HCT116 (cell line): ENCODE measurements at regions not wholly inside any gene's neighbourhood (a gene's known extent, or its start where the extent isn't known, plus 50 kb on each side); places are given as distances from the start of the nearest gene placed in this dataset.

Experiments used
- ATAC-seq: fragments of 200-7000 bp; cut with Tn5 transposase; 2 replicates; pipeline ENCODE4 v1.9.1; 2020; ENCODE audit warnings: mild to moderate bottlenecking, moderate library complexity
- BruUV-seq: library from RNA; stranded (reverse); fragments of 400-500 nt; replicated peaks from 2 replicates; lab custom pipeline; 2021; lab: Mats Ljungman, UMichigan
- CTCF ChIA-PET: fragments of 300-600 bp; sonication (Branson Sonifier 250); formaldehyde crosslinking; loops from one replicate; lab custom pipeline; 2021; ENCODE audit warnings: antibody characterized with exemption; lab: Charles Lee
- POLR2A ChIA-PET: fragments of 300-600, 350-600 bp; sonication (Branson Sonifier 250); formaldehyde crosslinking; loops from one replicate; lab custom pipeline; 2021; ENCODE audit warnings: antibody characterized with exemption; lab: Charles Lee
- RAD21 ChIA-PET, 2 experiments: fragments of 300-600 bp; sonication (Branson Sonifier 250); formaldehyde crosslinking; loops; one replicate each; lab custom pipeline; 2023; ENCODE audit warnings: low total read pairs in 2 of 2; ENCODE audit not compliant: uncharacterized antibody in 2 of 2, unreplicated experiment in 2 of 2, low non-redundant PET in 1 of 2; lab: Charles Lee
- DNase-seq: peaks from one replicate; pipeline ENCODE4 v3.0.0-alpha.2; 2010; ENCODE audit warnings: low read depth, low spot score
- H2AFZ ChIP-seq: fragments of 200-600 bp; shearing (Covaris generic), sonication (generic); 2 replicates; pipeline ENCODE4 v1.6.1; 2017; ENCODE audit warnings: low read depth, mixed run types, mixed read lengths, antibody characterized with exemption, low read length; ENCODE audit not compliant: poor library complexity, severe bottlenecking
- H3K27ac ChIP-seq: 2 replicates; pipeline ENCODE4 v1.5.1; 2012; ENCODE audit warnings: low read depth, low read length
- H3K27me3 ChIP-seq: fragments of 200-600 bp; sonication (generic); 2 replicates; pipeline ENCODE4 v1.6.1; 2016; ENCODE audit warnings: mixed run types, low read length, mixed read lengths; ENCODE audit not compliant: insufficient read depth
- H3K36me3 ChIP-seq, 2 experiments: fragments of 200-500 bp in 1 of 2; fragments of 200-600 bp in 1 of 2; sonication (Bioruptor generic) in 1 of 2; sonication (generic) in 1 of 2; 2 replicates each; pipeline versions ENCODE4 v1.5.1 to v1.6.1; 2014 to 2016; ENCODE audit warnings: low read length in 2 of 2, inconsistent platforms in 1 of 2, mixed read lengths in 1 of 2, mixed run types in 1 of 2; ENCODE audit not compliant: insufficient read depth in 2 of 2, control insufficient read depth in 1 of 2
- H3K4me1 ChIP-seq, 2 experiments: fragments of 200-600 bp in 1 of 2; sonication (generic) in 1 of 2; 2 replicates each; pipeline versions ENCODE4 v1.5.1 to v1.6.1; 2012 to 2017; ENCODE audit warnings: low read length in 2 of 2, inconsistent platforms in 1 of 2, mild to moderate bottlenecking in 1 of 2, mixed read lengths in 1 of 2, mixed run types in 1 of 2, moderate library complexity in 1 of 2; ENCODE audit not compliant: insufficient read depth in 2 of 2, control insufficient read depth in 1 of 2
- H3K4me2 ChIP-seq: fragments of 200-600 bp; sonication (generic); 2 replicates; pipeline ENCODE4 v1.6.1; 2017; ENCODE audit warnings: mixed run types, low read length, mixed read lengths
- H3K4me3 ChIP-seq, 2 experiments: fragments of 200-600 bp in 1 of 2; sonication (generic) in 1 of 2; replicated peaks in 1 of 2; 2 replicates each; pipeline ENCODE4 v1.5.1; 2011 to 2016; ENCODE audit warnings: low read length in 2 of 2, control low read depth in 1 of 2, low read depth in 1 of 2, mild to moderate bottlenecking in 1 of 2, mixed read lengths in 1 of 2, mixed run types in 1 of 2
- H3K79me2 ChIP-seq: fragments of 200-600 bp; sonication (generic); 2 replicates; pipeline ENCODE4 v1.6.1; 2017; ENCODE audit warnings: mild to moderate bottlenecking, mixed run types, low read length, moderate library complexity, mixed read lengths; ENCODE audit not compliant: insufficient read depth
- H3K9ac ChIP-seq: fragments of 200-600 bp; sonication (generic); 2 replicates; pipeline ENCODE4 v1.6.1; 2016; ENCODE audit warnings: low read length, mixed read lengths
- H3K9me2 ChIP-seq: fragments of 200-600 bp; sonication (generic), shearing (Covaris generic); 2 replicates; pipeline ENCODE4 v1.6.1; 2017; ENCODE audit warnings: mixed run types, mild to moderate bottlenecking, moderate library complexity; ENCODE audit not compliant: insufficient read depth
- H3K9me3 ChIP-seq, 2 experiments: fragments of 200-500 bp in 1 of 2; fragments of 200-600 bp in 1 of 2; sonication (Bioruptor generic) in 1 of 2; sonication (generic) in 1 of 2; 2 replicates each; pipeline ENCODE4 v1.6.1; 2014 to 2017; ENCODE audit warnings: low read length in 2 of 2, mixed read lengths in 2 of 2, inconsistent platforms in 1 of 2, low read depth in 1 of 2, mild to moderate bottlenecking in 1 of 2, mixed run types in 1 of 2, moderate library complexity in 1 of 2; ENCODE audit not compliant: control insufficient read depth in 1 of 2, insufficient read depth in 1 of 2
- H4K20me1 ChIP-seq: fragments of 200-600 bp; sonication (generic), shearing (Covaris generic); 2 replicates; pipeline ENCODE4 v1.6.1; 2017; ENCODE audit warnings: mixed run types, mild to moderate bottlenecking, moderate library complexity; ENCODE audit not compliant: insufficient read depth
- ATF3 ChIP-seq: IDR thresholded peaks from 2 replicates; pipeline ENCODE4 v1.6.1; 2012
- CBX3 ChIP-seq: IDR thresholded peaks from 2 replicates; pipeline ENCODE4 v1.6.1; 2012; ENCODE audit warnings: low read depth
- CEBPB ChIP-seq: IDR thresholded peaks from 2 replicates; pipeline ENCODE4 v1.6.1; 2012; ENCODE audit warnings: low read depth
- CTCF ChIP-seq, 3 experiments: fragments of 200-600 bp in 1 of 3; sonication (generic) in 1 of 3; IDR thresholded peaks in 2 of 3; conservative IDR thresholded peaks in 1 of 3; 2 replicates each; pipeline ENCODE4 v1.5.1; 2012 to 2017; ENCODE audit warnings: low read depth in 2 of 3, low read length in 2 of 3, antibody characterized with exemption in 1 of 3, borderline replicate concordance in 1 of 3, control low read depth in 1 of 3, mild to moderate bottlenecking in 1 of 3, mixed read lengths in 1 of 3, mixed run types in 1 of 3, moderate library complexity in 1 of 3; ENCODE audit not compliant: insufficient read depth in 1 of 3
- EGR1 ChIP-seq: IDR thresholded peaks from 2 replicates; pipeline ENCODE4 v1.6.1; 2012; ENCODE audit warnings: low read depth
- ELF1 ChIP-seq: IDR thresholded peaks from 2 replicates; pipeline ENCODE4 v1.6.1; 2012; ENCODE audit warnings: low read depth, borderline replicate concordance
- EZH2 ChIP-seq: fragments of 200-600 bp; sonication (generic); IDR thresholded peaks from 2 replicates; pipeline ENCODE4 v1.6.1; 2017; ENCODE audit warnings: antibody characterized with exemption, mixed run types
- EZH2phosphoT487 ChIP-seq: fragments of 200-600 bp; IDR thresholded peaks from 2 replicates; pipeline ENCODE4 v1.6.1; 2018; ENCODE audit warnings: antibody characterized with exemption, borderline replicate concordance
- JUND ChIP-seq: IDR thresholded peaks from 2 replicates; pipeline ENCODE4 v1.6.1; 2012
- POLR2AphosphoS5 ChIP-seq: IDR thresholded peaks from 2 replicates; pipeline ENCODE4 v1.6.1; 2011; ENCODE audit warnings: mild to moderate bottlenecking, low read depth, low read length, moderate library complexity
- SRF ChIP-seq: IDR thresholded peaks from 2 replicates; pipeline ENCODE4 v1.6.1; 2012; ENCODE audit warnings: low read depth
- intact Hi-C: fragments of 100-400 bp; cut with micrococcal nuclease; formaldehyde crosslinking; loops from 2 replicates; pipeline ENCODE4 v1.10.0; 2022
- TF ChIP-seq, protein P1 (sequence below): IDR thresholded peaks from 2 replicates; pipeline ENCODE4 v1.6.1; 2011; ENCODE audit warnings: mild to moderate bottlenecking, low read length, moderate library complexity; ENCODE audit not compliant: insufficient replicate concordance; ENCODE audit errors: extremely low read depth

- ATAC-seq: no peak
- Histone ChIP-seq H3K79me2 (no peaks in the 10 kb centered on the region), H3K9ac (no peak overlapping the region), H3K4me1 (no peaks in the 10 kb centered on the region), H3K9me2 (no peaks in the 10 kb centered on the region), H3K27me3 (no peaks in the 10 kb centered on the region), H2AFZ (no peak overlapping the region), H3K9me3 (no peaks in the 10 kb centered on the region), H3K4me2 (no peak overlapping the region), H3K36me3 (no peaks in the 10 kb centered on the region), H3K27ac (no peak overlapping the region), H4K20me1 (no peaks in the 10 kb centered on the region), H3K4me3 (no peak overlapping the region)
- ChIA-PET POLR2A (no interaction called here), CTCF (no interaction called here), RAD21 (no interaction called here)
- DNase-seq: no peak
- no peak for TF ChIP-seq EGR1
- no peak for TF ChIP-seq SRF
- TF ChIP-seq JUND: no peak
- TF ChIP-seq EZH2: no peak
- no peak for TF ChIP-seq CBX3
- TF ChIP-seq CTCF (IDR thresholded peaks at IDR 0.05 in 2 of 3, conservative IDR thresholded peaks at IDR 0.05 in 1 of 3; ENCODE audit: borderline replicate concordance in 1 of 3, insufficient read depth in 1 of 3, low read depth in 2 of 3, low read length in 2 of 3): no peak
- no peak for TF ChIP-seq POLR2AphosphoS5
- no peak for TF ChIP-seq ELF1
- no TSS peak for BruUV-seq
- intact Hi-C loops: no loop called here
Observed at GRCh38 chrX:22430701-22431100, 158.0 kb downstream of the CBLL2 start.

DNA sequence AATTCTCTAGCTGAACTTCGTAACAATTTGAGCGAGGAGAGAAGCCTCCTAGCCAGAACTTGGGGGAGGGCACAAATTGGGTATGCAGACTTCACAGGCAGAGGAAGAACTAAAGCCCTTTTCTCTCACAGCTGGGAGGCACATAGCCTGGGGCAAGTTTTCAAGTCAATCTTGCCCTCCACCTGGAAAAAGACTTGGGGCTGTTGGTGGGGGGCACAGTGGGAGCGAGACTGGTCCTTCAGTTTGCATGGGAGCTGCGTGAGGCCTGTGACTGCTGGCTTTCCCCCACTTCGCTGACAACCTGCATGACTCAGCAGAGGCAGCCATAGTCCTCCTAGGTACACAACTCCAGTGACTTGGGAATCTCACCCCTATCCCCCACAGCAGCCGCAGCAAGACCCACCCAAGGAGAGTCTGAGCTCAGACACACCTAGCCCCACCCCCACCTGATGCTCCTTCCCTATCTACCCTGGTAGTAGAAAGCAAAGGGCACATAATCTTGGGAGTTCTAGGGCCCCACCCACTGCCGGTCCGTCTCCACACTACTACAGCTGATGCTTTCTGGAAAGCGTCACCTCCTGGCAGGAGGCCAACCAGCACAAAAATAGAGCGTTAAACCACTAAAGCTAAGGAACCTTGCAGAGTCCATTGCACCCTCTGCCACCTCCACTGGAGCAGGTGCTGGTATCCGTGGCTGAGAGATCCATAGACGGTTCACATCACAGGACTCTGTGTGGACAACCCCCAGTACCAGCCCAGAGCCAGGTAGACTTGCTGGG, 160.8 kb downstream of the CBLL2 start:
- intact Hi-C loops: no loop called here
- CTCF ChIA-PET: no interaction called here
- Histone ChIP-seq H3K4me2 (no peak overlapping the region), H3K27me3 (no peaks in the 10 kb centered on the region), H3K27ac (no peak overlapping the region), H3K9me3 (no peaks in the 10 kb centered on the region), H3K9ac (no peak overlapping the region), H4K20me1 (no peaks in the 10 kb centered on the region), H3K4me1 (no peaks in the 10 kb centered on the region), H3K79me2 (no peaks in the 10 kb centered on the region), H3K36me3 (no peaks in the 10 kb centered on the region), H3K9me2 (no peaks in the 10 kb centered on the region), H3K4me3 (no peak overlapping the region), H2AFZ (no peak overlapping the region)
- no peak for ATAC-seq
- DNase-seq: no peak
- BruUV-seq: no TSS peak
- RAD21 ChIA-PET: no interaction called here
- POLR2A ChIA-PET: no interaction called here
- TF ChIP-seq ELF1: no peak
- no peak for TF ChIP-seq CEBPB
- TF ChIP-seq, protein P1, sequence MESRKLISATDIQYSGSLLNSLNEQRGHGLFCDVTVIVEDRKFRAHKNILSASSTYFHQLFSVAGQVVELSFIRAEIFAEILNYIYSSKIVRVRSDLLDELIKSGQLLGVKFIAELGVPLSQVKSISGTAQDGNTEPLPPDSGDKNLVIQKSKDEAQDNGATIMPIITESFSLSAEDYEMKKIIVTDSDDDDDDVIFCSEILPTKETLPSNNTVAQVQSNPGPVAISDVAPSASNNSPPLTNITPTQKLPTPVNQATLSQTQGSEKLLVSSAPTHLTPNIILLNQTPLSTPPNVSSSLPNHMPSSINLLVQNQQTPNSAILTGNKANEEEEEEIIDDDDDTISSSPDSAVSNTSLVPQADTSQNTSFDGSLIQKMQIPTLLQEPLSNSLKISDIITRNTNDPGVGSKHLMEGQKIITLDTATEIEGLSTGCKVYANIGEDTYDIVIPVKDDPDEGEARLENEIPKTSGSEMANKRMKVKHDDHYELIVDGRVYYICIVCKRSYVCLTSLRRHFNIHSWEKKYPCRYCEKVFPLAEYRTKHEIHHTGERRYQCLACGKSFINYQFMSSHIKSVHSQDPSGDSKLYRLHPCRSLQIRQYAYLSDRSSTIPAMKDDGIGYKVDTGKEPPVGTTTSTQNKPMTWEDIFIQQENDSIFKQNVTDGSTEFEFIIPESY: no peak
- TF ChIP-seq EZH2phosphoT487: no peak
- TF ChIP-seq EGR1: no peak
- no peak for TF ChIP-seq ATF3
- no peak for TF ChIP-seq EZH2
- TF ChIP-seq CTCF (IDR thresholded peaks at IDR 0.05 in 2 of 3, conservative IDR thresholded peaks at IDR 0.05 in 1 of 3; ENCODE audit: borderline replicate concordance in 1 of 3, insufficient read depth in 1 of 3, low read depth in 2 of 3, low read length in 2 of 3): no peak
